ENCODE measurements at regions not wholly inside any gene's neighbourhood (a gene's known extent, or its start where the extent isn't known, plus 50 kb on each side); places are given as distances from the start of the nearest gene placed in this dataset.

DNA sequence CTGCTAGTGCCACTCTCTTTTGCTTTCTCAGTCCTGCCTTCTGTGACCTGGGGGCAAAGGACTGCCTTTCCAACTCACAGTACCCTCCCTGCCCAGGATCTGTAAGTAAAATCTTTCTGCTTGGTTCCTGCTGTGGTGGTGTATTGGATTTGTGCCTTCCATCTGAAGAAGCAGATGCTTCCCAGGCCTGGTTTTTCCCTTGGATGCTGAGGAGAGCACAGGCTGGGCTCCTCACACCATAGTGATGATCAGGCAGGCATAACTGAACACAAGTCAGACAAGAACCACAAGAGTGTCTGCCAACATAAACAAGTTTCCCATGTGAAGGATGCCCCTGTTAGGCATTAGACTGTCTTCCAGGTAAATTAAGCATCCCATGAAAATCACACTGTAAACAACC lies 121.3 kb upstream of the NRXN1 start:
- TF ChIP-seq EZH2phosphoT487 (IDR thresholded peaks at IDR 0.05; ENCODE audit: unreplicated experiment): no peak
- TF ChIP-seq, protein P1, sequence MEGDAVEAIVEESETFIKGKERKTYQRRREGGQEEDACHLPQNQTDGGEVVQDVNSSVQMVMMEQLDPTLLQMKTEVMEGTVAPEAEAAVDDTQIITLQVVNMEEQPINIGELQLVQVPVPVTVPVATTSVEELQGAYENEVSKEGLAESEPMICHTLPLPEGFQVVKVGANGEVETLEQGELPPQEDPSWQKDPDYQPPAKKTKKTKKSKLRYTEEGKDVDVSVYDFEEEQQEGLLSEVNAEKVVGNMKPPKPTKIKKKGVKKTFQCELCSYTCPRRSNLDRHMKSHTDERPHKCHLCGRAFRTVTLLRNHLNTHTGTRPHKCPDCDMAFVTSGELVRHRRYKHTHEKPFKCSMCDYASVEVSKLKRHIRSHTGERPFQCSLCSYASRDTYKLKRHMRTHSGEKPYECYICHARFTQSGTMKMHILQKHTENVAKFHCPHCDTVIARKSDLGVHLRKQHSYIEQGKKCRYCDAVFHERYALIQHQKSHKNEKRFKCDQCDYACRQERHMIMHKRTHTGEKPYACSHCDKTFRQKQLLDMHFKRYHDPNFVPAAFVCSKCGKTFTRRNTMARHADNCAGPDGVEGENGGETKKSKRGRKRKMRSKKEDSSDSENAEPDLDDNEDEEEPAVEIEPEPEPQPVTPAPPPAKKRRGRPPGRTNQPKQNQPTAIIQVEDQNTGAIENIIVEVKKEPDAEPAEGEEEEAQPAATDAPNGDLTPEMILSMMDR (conservative IDR thresholded peaks at IDR 0.05; ENCODE audit: low read depth in 2 of 2): no peak
- no peak for TF ChIP-seq EZH2 (IDR thresholded peaks at IDR 0.05; ENCODE audit: low read depth, unreplicated experiment)
- no peak for TF ChIP-seq ZNF331 (CRISPR knock-in tag; IDR thresholded peaks at IDR 0.05; ENCODE audit: low read depth)
- TF ChIP-seq POLR2AphosphoS5 (IDR thresholded peaks at IDR 0.05; ENCODE audit: low read depth): no peak
- no peak for TF ChIP-seq JUNB (IDR thresholded peaks at IDR 0.05; ENCODE audit: unreplicated experiment)
- TF ChIP-seq, protein P2, sequence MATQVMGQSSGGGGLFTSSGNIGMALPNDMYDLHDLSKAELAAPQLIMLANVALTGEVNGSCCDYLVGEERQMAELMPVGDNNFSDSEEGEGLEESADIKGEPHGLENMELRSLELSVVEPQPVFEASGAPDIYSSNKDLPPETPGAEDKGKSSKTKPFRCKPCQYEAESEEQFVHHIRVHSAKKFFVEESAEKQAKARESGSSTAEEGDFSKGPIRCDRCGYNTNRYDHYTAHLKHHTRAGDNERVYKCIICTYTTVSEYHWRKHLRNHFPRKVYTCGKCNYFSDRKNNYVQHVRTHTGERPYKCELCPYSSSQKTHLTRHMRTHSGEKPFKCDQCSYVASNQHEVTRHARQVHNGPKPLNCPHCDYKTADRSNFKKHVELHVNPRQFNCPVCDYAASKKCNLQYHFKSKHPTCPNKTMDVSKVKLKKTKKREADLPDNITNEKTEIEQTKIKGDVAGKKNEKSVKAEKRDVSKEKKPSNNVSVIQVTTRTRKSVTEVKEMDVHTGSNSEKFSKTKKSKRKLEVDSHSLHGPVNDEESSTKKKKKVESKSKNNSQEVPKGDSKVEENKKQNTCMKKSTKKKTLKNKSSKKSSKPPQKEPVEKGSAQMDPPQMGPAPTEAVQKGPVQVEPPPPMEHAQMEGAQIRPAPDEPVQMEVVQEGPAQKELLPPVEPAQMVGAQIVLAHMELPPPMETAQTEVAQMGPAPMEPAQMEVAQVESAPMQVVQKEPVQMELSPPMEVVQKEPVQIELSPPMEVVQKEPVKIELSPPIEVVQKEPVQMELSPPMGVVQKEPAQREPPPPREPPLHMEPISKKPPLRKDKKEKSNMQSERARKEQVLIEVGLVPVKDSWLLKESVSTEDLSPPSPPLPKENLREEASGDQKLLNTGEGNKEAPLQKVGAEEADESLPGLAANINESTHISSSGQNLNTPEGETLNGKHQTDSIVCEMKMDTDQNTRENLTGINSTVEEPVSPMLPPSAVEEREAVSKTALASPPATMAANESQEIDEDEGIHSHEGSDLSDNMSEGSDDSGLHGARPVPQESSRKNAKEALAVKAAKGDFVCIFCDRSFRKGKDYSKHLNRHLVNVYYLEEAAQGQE (IDR thresholded peaks at IDR 0.05; ENCODE audit: unreplicated experiment): no peak
- TF ChIP-seq, protein P3, sequence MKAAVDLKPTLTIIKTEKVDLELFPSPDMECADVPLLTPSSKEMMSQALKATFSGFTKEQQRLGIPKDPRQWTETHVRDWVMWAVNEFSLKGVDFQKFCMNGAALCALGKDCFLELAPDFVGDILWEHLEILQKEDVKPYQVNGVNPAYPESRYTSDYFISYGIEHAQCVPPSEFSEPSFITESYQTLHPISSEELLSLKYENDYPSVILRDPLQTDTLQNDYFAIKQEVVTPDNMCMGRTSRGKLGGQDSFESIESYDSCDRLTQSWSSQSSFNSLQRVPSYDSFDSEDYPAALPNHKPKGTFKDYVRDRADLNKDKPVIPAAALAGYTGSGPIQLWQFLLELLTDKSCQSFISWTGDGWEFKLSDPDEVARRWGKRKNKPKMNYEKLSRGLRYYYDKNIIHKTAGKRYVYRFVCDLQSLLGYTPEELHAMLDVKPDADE (IDR thresholded peaks at IDR 0.05): no peak
- TF ChIP-seq ZNF114 (CRISPR knock-in tag; IDR thresholded peaks at IDR 0.05): no peak

Data from GM23338 (cell line).